Anterior cingulate cortex (tissue), 58 donors: ENCODE measurements at regions not wholly inside any gene's neighbourhood (a gene's known extent, or its start where the extent isn't known, plus 50 kb on each side); places are given as distances from the start of the nearest gene placed in this dataset.

Source experiments
- DNase-seq, 58 donors: peaks; one replicate each; lab custom pipeline; 2025; lab: John Stamatoyannopoulos, UW

DNA sequence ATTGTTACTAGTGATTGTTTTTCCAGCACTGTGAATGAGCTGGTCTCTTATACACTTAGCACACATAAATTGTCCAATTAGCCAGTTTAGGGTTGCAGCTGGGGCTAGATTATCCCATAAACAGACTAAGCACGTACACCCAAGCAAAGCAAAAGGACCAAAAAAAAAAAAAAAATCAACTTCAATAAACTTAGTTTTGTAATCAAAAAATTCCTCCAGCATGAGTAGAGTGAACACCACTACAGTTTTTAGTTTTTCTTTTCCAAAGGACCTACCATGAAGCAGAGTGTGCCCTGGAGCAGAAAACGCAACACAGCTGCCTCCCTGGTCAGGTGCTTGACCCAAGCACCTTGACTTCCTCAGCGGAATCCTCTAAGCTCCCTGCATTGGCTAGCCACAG lies 249.4 kb upstream of the SLC14A2 start:
- DNase-seq = no peak

GRCh38 chr18:45370255-45371010 lies 244.8 kb upstream of the SLC14A2 start:
- DNase-seq = peak in 1 of 58 donors; percentile 13

- no peak for DNase-seq
These were observed 241.9 kb upstream of the SLC14A2 start for GRCh38 chr18:45373286-45373880.

DNA sequence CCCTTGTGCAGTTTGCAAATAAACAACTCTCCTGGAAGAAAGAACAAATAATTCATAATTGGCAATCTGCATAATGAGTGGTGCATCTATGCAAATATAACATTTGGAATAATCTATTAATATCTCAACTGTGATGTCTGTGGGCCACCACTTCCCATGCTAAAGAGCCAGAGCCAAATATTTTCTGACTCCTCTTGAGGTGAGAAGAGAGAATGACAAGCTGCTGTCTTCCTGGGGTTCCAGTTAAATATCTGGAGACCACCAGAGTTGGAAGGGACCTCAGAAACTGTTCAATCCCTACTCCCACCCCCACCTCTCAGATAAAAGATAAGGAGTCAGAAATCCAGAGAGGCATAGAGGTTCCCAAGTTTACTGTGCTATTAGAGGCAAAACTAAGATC lies 241.0 kb upstream of the SLC14A2 start:
- no peak for DNase-seq

- DNase-seq = no peak
These were observed 240.2 kb upstream of the SLC14A2 start for GRCh38 chr18:45374878-45375630.

- DNase-seq = no peak
These were observed 239.1 kb upstream of the SLC14A2 start for GRCh38 chr18:45376193-45376592.

DNA sequence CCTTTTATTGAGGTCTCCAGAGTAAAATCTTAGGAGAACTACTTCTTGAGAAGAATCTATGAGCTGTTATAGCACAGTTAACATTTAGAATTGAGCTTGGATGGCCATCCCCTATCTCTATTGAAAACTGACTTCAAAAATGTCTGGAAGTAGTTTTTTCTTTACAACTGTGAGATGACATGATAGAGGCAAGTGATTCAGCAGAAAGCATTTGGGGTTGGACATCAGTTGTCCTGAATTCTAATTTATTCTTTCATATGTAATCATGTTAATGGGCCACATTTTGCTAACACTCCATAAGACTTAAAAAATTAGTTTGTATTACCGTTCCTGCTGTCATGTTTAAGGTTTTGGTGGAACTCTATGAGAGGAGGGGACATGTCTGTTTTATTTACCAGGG lies 237.0 kb upstream of the SLC14A2 start:
- no peak for DNase-seq

GRCh38 chr18:45378933-45379332 lies 236.3 kb upstream of the SLC14A2 start:
- DNase-seq = no peak

DNA sequence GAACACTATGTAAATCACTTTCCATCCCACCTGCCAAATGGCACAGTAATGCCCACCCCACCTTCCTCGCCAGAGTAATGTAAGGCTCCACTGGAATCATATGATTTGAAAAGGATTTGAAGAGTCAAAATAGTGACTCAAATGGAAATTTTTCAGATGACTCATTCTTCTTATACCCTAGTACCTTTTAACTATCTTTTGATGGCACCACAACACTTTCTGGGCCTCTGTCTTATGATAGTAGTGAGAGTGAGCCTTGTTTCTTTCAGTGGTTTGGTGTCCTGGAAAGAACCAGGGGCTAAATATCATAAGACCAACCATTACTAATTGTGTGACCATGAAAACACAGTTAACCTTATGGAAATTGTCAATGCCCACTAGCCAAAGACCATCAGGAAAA lies 235.4 kb upstream of the SLC14A2 start:
- DNase-seq = no peak

DNA sequence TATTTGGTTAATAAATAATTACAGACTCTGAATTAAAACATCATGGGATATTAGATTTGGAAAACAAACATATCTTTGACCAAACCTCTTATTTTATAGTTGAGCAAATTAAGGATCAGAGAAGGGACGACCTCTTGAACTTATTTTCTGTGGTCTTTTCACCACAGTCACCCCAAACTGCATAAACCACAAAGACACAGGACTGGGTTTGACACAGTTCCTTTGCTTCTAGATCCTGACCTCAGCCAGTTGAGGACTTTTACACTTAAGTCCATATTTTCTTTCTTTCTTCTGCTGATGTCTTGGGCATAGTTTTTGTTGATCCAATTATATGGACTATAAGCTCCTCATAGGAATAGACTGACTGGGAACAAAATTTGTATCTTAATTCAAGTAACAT lies 234.0 kb upstream of the SLC14A2 start:
- no peak for DNase-seq

DNA sequence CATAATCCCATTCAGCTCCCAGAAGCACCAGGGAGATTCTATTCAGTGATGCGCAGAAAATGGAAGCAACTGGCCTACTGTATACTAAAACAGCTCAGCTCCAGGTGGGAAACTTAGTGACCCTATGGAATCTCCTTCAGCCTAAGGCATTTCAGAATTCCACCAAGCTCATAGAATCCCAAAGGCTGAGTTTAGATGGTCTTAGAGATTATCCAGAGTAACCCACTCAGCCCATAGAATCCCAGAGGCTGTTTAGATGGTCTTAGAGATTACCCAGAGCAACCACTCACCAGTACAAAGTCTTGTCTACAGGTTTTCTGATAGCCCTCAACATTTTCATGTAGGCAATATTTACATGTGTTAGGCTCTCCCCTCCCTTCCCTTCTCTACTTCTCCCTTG lies 232.0 kb upstream of the SLC14A2 start:
- no peak for DNase-seq

- peak in 42 of 58 donors; percentile 4 to 63 (median 21) for DNase-seq
These were observed 230.9 kb upstream of the SLC14A2 start for GRCh38 chr18:45384137-45384961.

GRCh38 chr18:45384962-45385315 lies 230.3 kb upstream of the SLC14A2 start:
- no peak for DNase-seq

- peak in 4 of 58 donors; percentile 3 to 35 (median 10) for DNase-seq
These were observed 229.1 kb upstream of the SLC14A2 start for GRCh38 chr18:45386041-45386655.

- no peak for DNase-seq
These were observed 228.0 kb upstream of the SLC14A2 start for GRCh38 chr18:45387229-45387628.

DNA sequence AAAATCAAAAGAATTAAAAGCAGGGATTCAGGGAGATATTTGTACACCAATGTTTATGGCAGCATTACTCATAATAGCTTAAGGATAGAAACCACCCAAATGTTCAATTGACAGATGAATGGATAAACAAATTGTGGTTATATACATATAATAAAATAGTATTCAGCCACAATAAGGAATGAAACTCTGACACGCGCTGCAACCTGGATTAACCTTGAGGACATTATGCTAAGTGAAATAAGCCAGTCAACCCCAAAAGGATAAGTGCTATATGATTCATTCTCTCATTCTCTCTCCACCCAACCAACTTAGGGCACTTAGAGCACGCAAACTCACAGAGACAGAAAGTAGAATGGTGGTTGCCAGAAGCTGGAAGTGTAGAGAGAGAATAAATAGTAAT lies 216.8 kb upstream of the SLC14A2 start:
- DNase-seq = no peak

DNA sequence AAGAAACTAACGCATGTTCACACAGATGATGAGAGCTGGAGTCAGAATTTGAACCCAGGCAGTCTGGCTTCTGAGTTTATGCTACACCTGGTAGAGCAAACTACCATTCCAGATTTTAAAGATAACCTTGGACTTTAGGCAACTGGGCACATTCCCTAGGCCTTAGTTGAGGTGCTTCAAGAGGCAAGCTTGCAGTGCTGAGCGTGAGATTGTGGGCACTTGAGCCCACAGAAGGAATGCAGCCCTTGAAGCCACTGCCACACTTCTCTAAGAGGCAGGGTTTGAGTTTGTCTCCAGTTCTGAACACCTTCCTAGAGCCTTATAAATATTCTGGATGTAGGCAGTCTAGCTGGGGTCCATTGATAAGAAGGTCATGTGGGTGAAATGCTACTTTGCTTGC lies 216.1 kb upstream of the SLC14A2 start:
- no peak for DNase-seq

- DNase-seq = no peak
These were observed 215.6 kb upstream of the SLC14A2 start for GRCh38 chr18:45399643-45400042.

DNA sequence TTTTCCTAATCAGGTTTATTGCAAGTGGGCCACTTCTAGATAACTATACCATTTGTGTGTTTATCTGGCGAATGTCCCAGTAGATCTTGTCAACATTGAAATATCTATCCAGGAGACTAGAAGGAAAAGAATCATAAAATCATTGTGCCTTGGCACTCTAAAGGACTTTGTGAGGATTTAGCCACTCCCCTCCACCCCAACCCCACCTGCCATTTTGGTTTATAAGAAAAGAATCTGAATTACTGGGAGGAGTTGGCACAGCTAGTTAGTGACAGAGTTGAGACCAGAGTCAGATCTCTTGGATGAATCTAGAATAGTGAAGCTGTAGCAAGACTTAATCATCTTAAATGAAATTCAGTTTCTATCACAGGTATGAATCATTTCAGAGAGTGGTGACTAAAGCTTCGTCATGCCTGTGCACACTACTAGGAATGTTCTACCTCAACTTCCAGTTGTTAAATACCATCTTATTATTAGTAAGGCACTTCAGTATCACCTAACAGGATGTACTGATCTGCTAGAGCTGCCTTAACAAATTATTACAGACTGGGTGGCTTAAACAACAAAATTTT lies 212.7 kb upstream of the SLC14A2 start:
- DNase-seq = no peak
